ENCODE measurements at regions not wholly inside any gene's neighbourhood (a gene's known extent, or its start where the extent isn't known, plus 50 kb on each side); places are given as distances from the start of the nearest gene placed in this dataset.

- Mint-ChIP-seq H3K9me3 (ENCODE audit: low read depth) (peaks cover 16% of the 10 kb centered on the region), H3K4me1 (ENCODE audit: low read depth) (peaks cover 25% of the 10 kb centered on the region), H3K27me3 (no peaks in the 10 kb centered on the region), H3K4me3 (ENCODE audit: low read depth) (no peak overlapping the region), H3K27ac (no peak overlapping the region), H3K36me3 (ENCODE audit: insufficient read depth) (peaks cover 23% of the 10 kb centered on the region)
- DNase-seq (ENCODE audit: low spot score, unreplicated experiment): no peak
- TF ChIP-seq CTCF (IDR thresholded peaks at IDR 0.05; ENCODE audit: unreplicated experiment): no peak
Observed at GRCh38 chr6:138567052-138567451, 67.8 kb upstream of the NHSL1 start.

GRCh38 chr6:138568997-138569396 is 69.7 kb upstream of the NHSL1 start:
- Mint-ChIP-seq H3K27me3 (no peaks in the 10 kb centered on the region), H3K36me3 (ENCODE audit: insufficient read depth) (peaks cover 11% of the 10 kb centered on the region), H3K4me3 (ENCODE audit: low read depth) (no peak overlapping the region), H3K27ac (no peak overlapping the region), H3K9me3 (ENCODE audit: low read depth) (peaks cover 4% of the 10 kb centered on the region), H3K4me1 (ENCODE audit: low read depth) (peaks cover 27% of the 10 kb centered on the region)
- no peak for DNase-seq (ENCODE audit: low spot score, unreplicated experiment)
- TF ChIP-seq CTCF (IDR thresholded peaks at IDR 0.05; ENCODE audit: unreplicated experiment): no peak

- DNase-seq (ENCODE audit: low spot score, unreplicated experiment): no peak
- peaks cover 2% of the 10 kb centered on the region for H3K9me3 Mint-ChIP-seq (ENCODE audit: low read depth)
- H3K27me3 Mint-ChIP-seq: no peaks in the 10 kb centered on the region
- H3K36me3 Mint-ChIP-seq (ENCODE audit: insufficient read depth): peaks cover 7% of the 10 kb centered on the region
- H3K4me1 Mint-ChIP-seq (ENCODE audit: low read depth): peaks cover 25% of the 10 kb centered on the region
- H3K4me3 Mint-ChIP-seq (ENCODE audit: low read depth): no peak overlapping the region
- H3K27ac Mint-ChIP-seq: no peak overlapping the region
- no peak for TF ChIP-seq CTCF (IDR thresholded peaks at IDR 0.05; ENCODE audit: unreplicated experiment)
Observed at GRCh38 chr6:138569554-138569953, 70.3 kb upstream of the NHSL1 start.

GRCh38 chr6:138569970-138570724 is 70.9 kb upstream of the NHSL1 start:
- Mint-ChIP-seq H3K4me3 (ENCODE audit: low read depth) (no peak overlapping the region), H3K27me3 (no peaks in the 10 kb centered on the region), H3K9me3 (ENCODE audit: low read depth) (no peaks in the 10 kb centered on the region), H3K27ac (no peak overlapping the region), H3K36me3 (ENCODE audit: insufficient read depth) (peaks cover 3% of the 10 kb centered on the region), H3K4me1 (ENCODE audit: low read depth) (peaks cover 23% of the 10 kb centered on the region)
- no peak for DNase-seq (ENCODE audit: low spot score, unreplicated experiment)
- no peak for TF ChIP-seq CTCF (IDR thresholded peaks at IDR 0.05; ENCODE audit: unreplicated experiment)

GRCh38 chr6:138570725-138571029 is 71.4 kb upstream of the NHSL1 start:
- Mint-ChIP-seq H3K27ac (no peak overlapping the region), H3K4me1 (ENCODE audit: low read depth) (peaks cover 23% of the 10 kb centered on the region), H3K9me3 (ENCODE audit: low read depth) (no peaks in the 10 kb centered on the region), H3K36me3 (ENCODE audit: insufficient read depth) (no peaks in the 10 kb centered on the region), H3K27me3 (no peaks in the 10 kb centered on the region), H3K4me3 (ENCODE audit: low read depth) (no peak overlapping the region)
- DNase-seq (ENCODE audit: low spot score, unreplicated experiment): no peak
- TF ChIP-seq CTCF (IDR thresholded peaks at IDR 0.05; ENCODE audit: unreplicated experiment): no peak
